Aorta (tissue), 5 donors: ENCODE measurements at regions not wholly inside any gene's neighbourhood (a gene's known extent, or its start where the extent isn't known, plus 50 kb on each side); places are given as distances from the start of the nearest gene placed in this dataset.
"Not testable (repeated sequence)": the region's sequence is repeated elsewhere in the genome, so short reads cannot be mapped to it uniquely, and the experiment has no call there.

ENCODE experiments used
- ATAC-seq: fragments of 200-7000 bp; cut with Tn5 transposase; one replicate; pipeline ENCODE4 v1.9.1; 2022; ENCODE audit warnings: moderate library complexity; ENCODE audit not compliant: low FRiP score
- DNase-seq, 2 donors: peaks; one replicate each; pipeline ENCODE4 v3.0.0-alpha.2; 2020
- H3K27ac ChIP-seq, 2 donors: one replicate each; pipeline ENCODE4 v1.5.1; 2013; ENCODE audit warnings: low read length in 2 of 2, mild to moderate bottlenecking in 2 of 2, moderate library complexity in 2 of 2, control low read depth in 1 of 2, inconsistent platforms in 1 of 2, low read depth in 1 of 2
- H3K27me3 ChIP-seq, 2 donors: one replicate each; pipeline ENCODE4 v1.6.1; 2013; ENCODE audit warnings: control low read depth in 1 of 2, low read length in 1 of 2, mild to moderate bottlenecking in 1 of 2, moderate library complexity in 1 of 2; ENCODE audit not compliant: insufficient read depth in 2 of 2, control insufficient read depth in 1 of 2
- H3K36me3 ChIP-seq, 2 donors: one replicate each; pipeline ENCODE4 v1.6.1; 2013; ENCODE audit warnings: control low read depth in 1 of 2, low read length in 1 of 2, mild to moderate bottlenecking in 1 of 2; ENCODE audit not compliant: insufficient read depth in 2 of 2, control insufficient read depth in 1 of 2
- H3K4me1 ChIP-seq, 2 donors: one replicate each; pipeline ENCODE4 v1.6.1; 2013; ENCODE audit warnings: low read length in 2 of 2, control low read depth in 1 of 2, mild to moderate bottlenecking in 1 of 2, moderate library complexity in 1 of 2; ENCODE audit not compliant: insufficient read depth in 2 of 2, control insufficient read depth in 1 of 2
- H3K4me3 ChIP-seq, 2 donors: one replicate each; pipeline ENCODE4 v1.5.1; 2013; ENCODE audit warnings: low read length in 2 of 2, control low read depth in 1 of 2, mild to moderate bottlenecking in 1 of 2
- H3K9me3 ChIP-seq: one replicate; pipeline ENCODE4 v1.6.1; 2013; ENCODE audit warnings: mild to moderate bottlenecking, low read length; ENCODE audit not compliant: control insufficient read depth
- WGBS, 2 donors: extraction: QIAGEN DNeasy Blood & Tissue Kit; methylation state at CpG; one replicate each; pipeline ENCODE4 v1.1.7; 2013; 5-methylcytosine and 5-hydroxymethylcytosine counted together
- intact Hi-C, 2 donors: fragments of 100-400 bp; cut with DNase I; formaldehyde crosslinking; loops; one replicate each; pipeline versions ENCODE4 v1.14.2 to v1.15.0; 2022
- donor health status: healthy with polysubstance abuse.
- donor health status: Bipolar disorder and iron deficiency.
- donor health status: DM: no; HTN: no; CAD: no.
- donor health status: DM: no; HTN: no; CAD: no.
- donor health status: DM: yes; HTN: yes; CAD: no.

DNA sequence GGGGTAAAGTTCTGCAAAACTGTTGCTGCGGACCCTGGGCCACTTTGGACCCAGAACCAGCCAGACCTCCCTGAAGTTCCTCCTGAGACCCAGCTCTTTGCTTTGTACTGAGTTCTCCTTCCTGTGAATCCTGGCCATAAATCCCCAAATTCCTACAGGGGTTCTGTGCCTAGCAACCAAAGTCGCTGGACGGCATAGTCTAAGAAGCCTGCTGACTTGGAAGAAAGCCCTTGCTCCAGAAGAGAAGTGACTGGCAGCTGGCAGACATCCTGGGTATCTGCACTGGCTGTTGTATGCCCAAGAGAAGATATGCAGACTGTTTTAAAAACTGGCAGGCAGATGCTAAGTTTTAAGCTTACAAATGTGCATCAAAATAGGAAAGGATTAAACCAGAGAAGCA is 99.9 kb upstream of the SLC24A4 start:
- Histone ChIP-seq H3K9me3 (no peaks in the 10 kb centered on the region), H3K27me3 (no peaks in the 10 kb centered on the region), H3K4me3 (no peak overlapping the region), H3K27ac (peak overlapping the region in 1 of 2 donors; percentile 15), H3K4me1 (peaks cover 0 to 7% of the 10 kb centered on the region in 2 donors), H3K36me3 (no peaks in the 10 kb centered on the region)
- ATAC-seq: no peak
- no peak for DNase-seq
- 5 to 6% methylated on average over 3 of the region's 3 CpGs for WGBS, 2 donors
- intact Hi-C loops: no loop called here

DNA sequence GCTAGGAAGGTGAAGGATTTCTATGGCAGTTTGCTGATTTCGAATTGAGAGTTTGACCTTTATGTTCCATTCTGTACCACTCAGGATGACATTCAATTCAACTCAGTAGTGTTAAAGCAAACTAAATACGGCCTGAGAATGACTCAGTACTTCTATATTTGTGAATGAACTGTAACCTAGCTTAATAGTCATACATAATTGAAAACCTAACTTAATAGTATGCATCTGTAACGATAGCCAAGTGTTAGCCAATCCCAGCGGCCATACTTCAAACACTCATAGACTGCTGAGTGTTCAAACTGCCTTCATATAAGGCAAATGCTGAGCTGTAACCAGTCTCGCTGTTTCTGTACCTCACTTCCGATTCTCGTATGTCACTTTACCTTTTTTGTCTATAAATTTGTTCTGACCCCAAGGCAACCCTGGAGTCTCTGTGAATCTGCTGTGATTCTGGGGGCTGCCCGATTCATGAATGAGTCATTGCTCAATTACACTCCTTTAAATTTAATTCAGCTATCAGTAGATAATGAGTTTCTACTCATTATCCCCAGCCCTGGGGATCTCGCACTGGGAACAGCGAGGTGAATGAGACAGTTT is 98.5 kb upstream of the SLC24A4 start:
- no peak for ATAC-seq
- Histone ChIP-seq H3K9me3 (no peaks in the 10 kb centered on the region), H3K36me3 (no peaks in the 10 kb centered on the region), H3K4me1 (peaks cover 0 to 7% of the 10 kb centered on the region in 2 donors), H3K4me3 (no peak overlapping the region), H3K27me3 (no peaks in the 10 kb centered on the region), H3K27ac (no peak overlapping the region)
- DNase-seq: no peak
- 85 to 88% methylated on average over 10 of the region's 10 CpGs for WGBS, 2 donors
- intact Hi-C loops: no loop called here

DNA sequence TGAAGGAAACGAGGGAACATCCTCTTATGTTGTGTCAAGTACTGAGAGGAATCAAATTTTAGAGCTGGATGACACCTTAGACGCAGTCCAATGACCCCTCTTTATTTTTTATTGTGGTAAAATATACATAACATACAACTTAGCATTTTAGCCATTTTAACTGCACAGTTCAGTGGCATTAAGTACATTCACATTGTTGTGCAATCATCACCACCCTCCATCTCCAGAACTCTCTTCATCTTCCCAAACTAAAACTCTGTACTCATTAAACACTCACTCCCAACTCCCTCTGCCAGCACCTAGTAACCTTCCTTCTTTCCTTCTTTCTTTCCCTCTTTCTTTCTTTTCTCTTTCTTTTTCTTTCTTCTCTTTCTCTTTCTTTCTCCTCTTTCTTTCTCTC is 97.2 kb upstream of the SLC24A4 start:
- H3K4me3 ChIP-seq: no peak overlapping the region
- intact Hi-C loops: no loop called here
- no peak overlapping the region for H3K27ac ChIP-seq
- no peak for DNase-seq
- no peaks in the 10 kb centered on the region for H3K9me3 ChIP-seq
- H3K4me1 ChIP-seq: peaks cover 0 to 7% of the 10 kb centered on the region in 2 donors
- no peaks in the 10 kb centered on the region for H3K27me3 ChIP-seq
- WGBS, 2 donors: 89 to 98% methylated on average over 2 of the region's 2 CpGs
- no peaks in the 10 kb centered on the region for H3K36me3 ChIP-seq
- no peak for ATAC-seq

DNA sequence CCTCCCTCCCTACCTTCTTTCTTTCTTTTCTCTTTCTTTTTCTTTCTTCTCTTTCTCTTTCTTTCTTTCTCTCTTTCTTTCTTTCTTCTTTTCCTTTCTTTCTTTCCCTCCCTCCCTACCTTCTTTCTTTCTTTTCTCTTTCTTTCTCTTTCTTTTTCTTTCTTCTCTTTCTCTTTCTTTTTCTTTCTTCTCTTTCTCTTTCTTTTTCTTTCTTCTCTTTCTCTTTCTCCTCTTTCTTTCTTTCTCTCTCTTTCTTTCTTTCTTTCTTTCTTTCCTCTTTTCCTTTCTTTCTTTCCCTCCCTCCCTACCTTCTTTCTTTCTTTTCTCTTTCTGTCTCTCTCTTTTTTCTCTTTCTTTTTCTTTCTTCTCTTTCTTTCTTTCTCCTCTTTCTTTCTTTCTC is 96.8 kb upstream of the SLC24A4 start:
- H3K9me3 ChIP-seq, H3K4me3 ChIP-seq, H3K27ac ChIP-seq, ATAC-seq, H3K27me3 ChIP-seq, DNase-seq, H3K4me1 ChIP-seq, intact Hi-C loops, H3K36me3 ChIP-seq: not testable (repeated sequence)

- no peaks in the 10 kb centered on the region for H3K4me1 ChIP-seq
- ATAC-seq: no peak
- no peaks in the 10 kb centered on the region for H3K9me3 ChIP-seq
- no peaks in the 10 kb centered on the region for H3K36me3 ChIP-seq
- 83 to 91% methylated on average over 9 of the region's 9 CpGs for WGBS, 2 donors
- H3K4me3 ChIP-seq: no peak overlapping the region
- DNase-seq: no peak
- intact Hi-C loops: no loop called here
- no peak overlapping the region for H3K27ac ChIP-seq
- H3K27me3 ChIP-seq: peaks cover 0 to 2% of the 10 kb centered on the region in 2 donors
Measured at GRCh38 chr14:92236243-92236900, 86.6 kb upstream of the SLC24A4 start.

DNA sequence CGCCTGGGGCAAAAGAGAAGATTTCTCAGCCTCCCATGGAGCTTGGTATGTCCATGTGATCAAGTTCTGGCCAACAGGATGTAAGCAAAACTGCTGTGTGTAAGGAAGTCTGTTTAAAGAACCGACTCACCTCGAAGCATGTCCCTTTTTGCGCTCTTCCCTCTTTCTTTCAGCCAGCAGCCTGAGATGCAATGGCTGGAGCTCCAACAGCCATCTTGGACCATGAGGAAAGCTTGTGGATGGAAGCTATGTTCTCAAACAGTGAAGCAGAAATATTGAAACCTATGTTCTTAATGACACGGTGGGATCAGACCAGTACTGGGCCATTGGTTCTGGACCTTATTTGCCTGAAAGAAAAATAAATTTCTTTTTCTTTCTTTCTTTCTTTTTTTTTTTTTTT is 82.3 kb upstream of the SLC24A4 start:
- Histone ChIP-seq H3K27me3 (no peaks in the 10 kb centered on the region), H3K4me3 (no peak overlapping the region), H3K36me3 (no peaks in the 10 kb centered on the region), H3K27ac (no peak overlapping the region), H3K4me1 (no peaks in the 10 kb centered on the region), H3K9me3 (peaks cover 4% of the 10 kb centered on the region)
- DNase-seq: no peak
- intact Hi-C loops: no loop called here
- WGBS, 2 donors: 84 to 96% methylated on average over 5 of the region's 5 CpGs
- no peak for ATAC-seq

DNA sequence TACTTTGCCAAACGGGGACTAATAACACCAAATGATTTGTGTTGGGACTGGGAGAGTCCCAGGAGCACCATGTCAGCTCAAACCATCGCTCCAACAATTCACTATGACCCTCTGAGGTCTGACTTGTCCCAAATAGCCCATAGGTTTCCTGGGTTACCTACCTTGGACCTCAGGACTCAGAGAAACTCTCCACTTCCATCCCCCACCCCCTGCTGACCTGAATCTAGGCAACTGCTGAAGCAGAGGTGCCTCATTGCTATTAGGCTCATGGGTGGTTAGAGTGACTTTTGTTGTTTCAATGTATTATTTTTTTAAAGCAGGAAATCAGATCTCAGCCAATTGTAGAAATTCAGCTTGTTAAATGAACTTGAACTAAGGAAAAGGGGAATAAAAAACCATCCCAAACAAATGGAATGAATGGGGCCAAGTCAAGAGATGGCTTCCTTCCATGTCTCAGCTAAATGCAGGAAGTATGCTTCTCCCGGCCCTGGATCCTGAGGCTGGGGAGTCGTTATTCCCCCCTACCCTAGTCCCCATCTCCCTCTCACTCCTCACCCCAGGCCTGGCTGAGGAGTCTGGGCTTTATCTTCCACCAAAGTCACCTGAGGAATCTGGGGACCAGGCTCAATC is 80.9 kb upstream of the SLC24A4 start:
- intact Hi-C loops: no loop called here
- 45 to 51% methylated on average over 4 of the region's 4 CpGs for WGBS, 2 donors
- ATAC-seq: no peak

GRCh38 chr14:92244805-92245204 is 78.2 kb upstream of the SLC24A4 start:
- ATAC-seq: no peak
- Histone ChIP-seq H3K9me3 (peaks cover 4% of the 10 kb centered on the region), H3K4me1 (no peaks in the 10 kb centered on the region), H3K27me3 (no peaks in the 10 kb centered on the region), H3K36me3 (no peaks in the 10 kb centered on the region), H3K27ac (no peak overlapping the region), H3K4me3 (no peak overlapping the region)
- DNase-seq: no peak
- intact Hi-C loops: no loop called here

More for the DNA sequence above, 80.9 kb upstream of the SLC24A4 start:
- no peaks in the 10 kb centered on the region for H3K36me3 ChIP-seq
- DNase-seq: no peak
- H3K4me3 ChIP-seq: no peak overlapping the region
- no peaks in the 10 kb centered on the region for H3K27me3 ChIP-seq
- H3K27ac ChIP-seq: no peak overlapping the region
- peaks cover 4% of the 10 kb centered on the region for H3K9me3 ChIP-seq
- H3K4me1 ChIP-seq: no peaks in the 10 kb centered on the region

DNA sequence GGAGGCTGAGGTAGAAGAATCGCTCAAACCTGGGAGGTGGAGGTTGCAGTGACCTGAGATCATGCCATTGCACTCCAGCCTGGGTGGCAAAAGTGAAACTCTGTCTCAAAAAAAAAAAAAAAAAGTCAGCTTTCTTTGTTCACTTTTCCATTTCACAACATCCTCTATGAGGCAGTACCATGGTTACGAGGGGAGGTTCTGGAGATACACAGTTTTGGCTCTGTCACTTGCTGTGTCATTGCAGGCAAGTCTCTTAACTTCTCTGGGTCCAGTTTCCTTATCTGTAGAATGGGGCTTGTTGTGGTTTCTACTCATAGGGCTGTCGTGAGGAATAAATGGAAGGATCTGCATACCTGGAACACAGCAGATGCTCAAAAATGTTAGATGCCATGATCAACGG is 75.6 kb upstream of the SLC24A4 start:
- 82 to 93% methylated on average over 4 of the region's 4 CpGs for WGBS, 2 donors
- DNase-seq: no peak
- Histone ChIP-seq H3K4me3 (no peak overlapping the region), H3K36me3 (no peaks in the 10 kb centered on the region), H3K9me3 (peaks cover 4% of the 10 kb centered on the region), H3K4me1 (no peaks in the 10 kb centered on the region), H3K27me3 (no peaks in the 10 kb centered on the region), H3K27ac (no peak overlapping the region)
- no peak for ATAC-seq
- intact Hi-C loops: no loop called here
